Astrocyte (in vitro differentiated cells and primary cell): ENCODE measurements at regions not wholly inside any gene's neighbourhood (a gene's known extent, or its start where the extent isn't known, plus 50 kb on each side); places are given as distances from the start of the nearest gene placed in this dataset.

Experiments used
- DNase-seq: peaks from one replicate; pipeline ENCODE4 v3.0.0-alpha.2; 2010; ENCODE audit warnings: low read depth
- FAIRE-seq: peaks from 2 replicates; lab custom pipeline; 2011; peaks lifted over from hg19 to GRCh38; lab: Jason Lieb, UNC
- H2AFZ ChIP-seq: 2 replicates; pipeline ENCODE4 v1.6.0; 2012; ENCODE audit warnings: low read depth, low read length, inconsistent platforms
- H3K27ac ChIP-seq: 2 replicates; pipeline ENCODE4 v1.5.1; 2011; ENCODE audit warnings: low read depth, low read length, inconsistent platforms
- H3K27me3 ChIP-seq: 2 replicates; pipeline ENCODE4 v1.6.0; 2011; ENCODE audit warnings: low read length, inconsistent platforms; ENCODE audit not compliant: insufficient read depth
- H3K36me3 ChIP-seq: 2 replicates; pipeline ENCODE4 v1.5.1; 2011; ENCODE audit warnings: low read length, inconsistent platforms; ENCODE audit not compliant: insufficient read depth
- H3K4me1 ChIP-seq: 2 replicates; pipeline ENCODE4 v1.5.1; 2011; ENCODE audit warnings: low read length, inconsistent platforms; ENCODE audit not compliant: insufficient read depth
- H3K4me2 ChIP-seq: 2 replicates; pipeline ENCODE4 v1.6.0; 2012; ENCODE audit warnings: low read length, inconsistent platforms
- H3K4me3 ChIP-seq: 2 replicates; pipeline ENCODE4 v1.5.1; 2011; ENCODE audit warnings: low read depth, mild to moderate bottlenecking, low read length, inconsistent platforms; ENCODE audit not compliant: insufficient read depth
- H3K79me2 ChIP-seq: 2 replicates; pipeline ENCODE4 v1.6.0; 2012; ENCODE audit warnings: mild to moderate bottlenecking, low read length, inconsistent platforms; ENCODE audit not compliant: insufficient read depth
- H3K9ac ChIP-seq: 2 replicates; pipeline ENCODE4 v1.6.0; 2012; ENCODE audit warnings: mild to moderate bottlenecking, low read length, inconsistent platforms
- H3K9me3 ChIP-seq: 2 replicates; pipeline ENCODE4 v1.5.1; 2012; ENCODE audit warnings: low read depth, mild to moderate bottlenecking, low read length, inconsistent platforms; ENCODE audit not compliant: insufficient read depth
- H4K20me1 ChIP-seq: 2 replicates; pipeline ENCODE4 v1.6.0; 2012; ENCODE audit warnings: low read length, inconsistent platforms; ENCODE audit not compliant: insufficient read depth
- H3K27ac Mint-ChIP-seq: one replicate; pipeline ENCODE4 v1.8.0; 2021; ENCODE audit warnings: mild to moderate bottlenecking, mixed read lengths; ENCODE audit not compliant: unreplicated experiment
- H3K27me3 Mint-ChIP-seq: one replicate; pipeline ENCODE4 v1.8.0; 2021; ENCODE audit warnings: low read depth, mixed read lengths; ENCODE audit not compliant: unreplicated experiment
- H3K36me3 Mint-ChIP-seq: one replicate; pipeline ENCODE4 v1.8.0; 2021; ENCODE audit warnings: low read depth, mixed read lengths; ENCODE audit not compliant: unreplicated experiment
- H3K4me1 Mint-ChIP-seq: one replicate; pipeline ENCODE4 v1.8.0; 2021; ENCODE audit warnings: low read depth, mixed read lengths; ENCODE audit not compliant: unreplicated experiment
- H3K4me3 Mint-ChIP-seq: one replicate; pipeline ENCODE4 v1.8.0; 2021; ENCODE audit warnings: mild to moderate bottlenecking, moderate library complexity, mixed read lengths; ENCODE audit not compliant: unreplicated experiment
- H3K9me3 Mint-ChIP-seq: one replicate; pipeline ENCODE4 v1.8.0; 2021; ENCODE audit warnings: mild to moderate bottlenecking, mixed read lengths; ENCODE audit not compliant: unreplicated experiment
- CTCF ChIP-seq: IDR thresholded peaks from 2 replicates; pipeline ENCODE4 v1.5.1; 2011; ENCODE audit warnings: low read depth, mild to moderate bottlenecking, inconsistent platforms, low read length, moderate library complexity; ENCODE audit not compliant: insufficient read depth
- EZH2 ChIP-seq: IDR thresholded peaks from 2 replicates; pipeline ENCODE4 v1.6.1; 2012; ENCODE audit warnings: mild to moderate bottlenecking, low read length, inconsistent platforms; ENCODE audit not compliant: insufficient read depth

DNA sequence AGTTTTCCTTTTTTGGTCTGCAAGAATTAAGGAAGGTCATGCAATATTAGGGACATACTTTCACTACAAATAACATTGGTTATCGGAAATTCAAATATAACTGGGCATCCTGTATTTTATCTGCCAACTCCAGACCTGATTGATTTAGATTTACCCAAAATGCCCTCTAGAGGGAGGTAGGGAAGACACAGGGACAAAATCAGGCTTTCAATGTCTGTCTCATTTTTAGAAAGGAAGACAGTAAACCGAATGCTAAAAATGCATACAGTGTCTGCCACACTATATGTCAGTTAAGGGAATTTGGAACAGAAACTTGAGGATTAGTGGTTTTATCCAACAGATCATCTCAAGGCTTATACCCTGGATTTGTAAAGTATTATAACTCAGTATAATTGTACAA lies 161.7 kb upstream of the SOX9 start:
- peaks cover 2% of the 10 kb centered on the region for H3K27me3 Mint-ChIP-seq
- FAIRE-seq = no peak
- H3K27ac Mint-ChIP-seq = no peak overlapping the region
- Histone ChIP-seq H3K9ac (no peak overlapping the region), H3K9me3 (no peaks in the 10 kb centered on the region), H2AFZ (no peak overlapping the region), H3K27me3 (no peaks in the 10 kb centered on the region), H3K4me3 (no peak overlapping the region), H3K4me1 (no peaks in the 10 kb centered on the region), H3K79me2 (no peaks in the 10 kb centered on the region), H4K20me1 (no peaks in the 10 kb centered on the region), H3K4me2 (no peak overlapping the region), H3K36me3 (no peaks in the 10 kb centered on the region), H3K27ac (no peak overlapping the region)
- TF ChIP-seq CTCF = peak; percentile 48
- no peak for TF ChIP-seq EZH2
- no peaks in the 10 kb centered on the region for H3K36me3 Mint-ChIP-seq
- no peak for DNase-seq
- H3K4me3 Mint-ChIP-seq = no peak overlapping the region
- peaks cover 8% of the 10 kb centered on the region for H3K9me3 Mint-ChIP-seq
- no peaks in the 10 kb centered on the region for H3K4me1 Mint-ChIP-seq

GRCh38 chr17:71963351-71963750 lies 157.5 kb upstream of the SOX9 start:
- Histone ChIP-seq H3K9me3 (no peaks in the 10 kb centered on the region), H3K4me3 (no peak overlapping the region), H4K20me1 (no peaks in the 10 kb centered on the region), H3K27me3 (no peaks in the 10 kb centered on the region), H3K4me1 (no peaks in the 10 kb centered on the region), H3K79me2 (no peaks in the 10 kb centered on the region), H2AFZ (no peak overlapping the region), H3K4me2 (no peak overlapping the region), H3K9ac (no peak overlapping the region), H3K36me3 (no peaks in the 10 kb centered on the region), H3K27ac (no peak overlapping the region)
- FAIRE-seq (no peak), DNase-seq (no peak)
- H3K9me3 Mint-ChIP-seq = peaks cover 5% of the 10 kb centered on the region
- TF ChIP-seq EZH2 = no peak
- TF ChIP-seq CTCF = no peak
- H3K4me1 Mint-ChIP-seq = no peaks in the 10 kb centered on the region
- H3K36me3 Mint-ChIP-seq = no peaks in the 10 kb centered on the region
- H3K27me3 Mint-ChIP-seq = no peaks in the 10 kb centered on the region
- no peak overlapping the region for H3K27ac Mint-ChIP-seq
- no peak overlapping the region for H3K4me3 Mint-ChIP-seq

- TF ChIP-seq EZH2 = no peak
- TF ChIP-seq CTCF = no peak
- H3K4me3 ChIP-seq = no peak overlapping the region
- no peaks in the 10 kb centered on the region for H3K27me3 ChIP-seq
- DNase-seq (no peak), FAIRE-seq (no peak)
- no peak overlapping the region for H3K27ac ChIP-seq
- H3K4me3 Mint-ChIP-seq = no peak overlapping the region
- no peak overlapping the region for H3K27ac Mint-ChIP-seq
- no peaks in the 10 kb centered on the region for H3K36me3 ChIP-seq
- H4K20me1 ChIP-seq = no peaks in the 10 kb centered on the region
- H3K79me2 ChIP-seq = no peaks in the 10 kb centered on the region
- no peaks in the 10 kb centered on the region for H3K27me3 Mint-ChIP-seq
- H3K4me1 Mint-ChIP-seq = no peaks in the 10 kb centered on the region
- H2AFZ ChIP-seq = no peak overlapping the region
- no peak overlapping the region for H3K4me2 ChIP-seq
- no peaks in the 10 kb centered on the region for H3K9me3 ChIP-seq
- H3K36me3 Mint-ChIP-seq = no peaks in the 10 kb centered on the region
- no peak overlapping the region for H3K9ac ChIP-seq
- peaks cover 5% of the 10 kb centered on the region for H3K9me3 Mint-ChIP-seq
- no peaks in the 10 kb centered on the region for H3K4me1 ChIP-seq
These were observed 157.0 kb upstream of the SOX9 start for GRCh38 chr17:71963791-71964190.
